ENCODE measurements at regions not wholly inside any gene's neighbourhood (a gene's known extent, or its start where the extent isn't known, plus 50 kb on each side); places are given as distances from the start of the nearest gene placed in this dataset.

DNA sequence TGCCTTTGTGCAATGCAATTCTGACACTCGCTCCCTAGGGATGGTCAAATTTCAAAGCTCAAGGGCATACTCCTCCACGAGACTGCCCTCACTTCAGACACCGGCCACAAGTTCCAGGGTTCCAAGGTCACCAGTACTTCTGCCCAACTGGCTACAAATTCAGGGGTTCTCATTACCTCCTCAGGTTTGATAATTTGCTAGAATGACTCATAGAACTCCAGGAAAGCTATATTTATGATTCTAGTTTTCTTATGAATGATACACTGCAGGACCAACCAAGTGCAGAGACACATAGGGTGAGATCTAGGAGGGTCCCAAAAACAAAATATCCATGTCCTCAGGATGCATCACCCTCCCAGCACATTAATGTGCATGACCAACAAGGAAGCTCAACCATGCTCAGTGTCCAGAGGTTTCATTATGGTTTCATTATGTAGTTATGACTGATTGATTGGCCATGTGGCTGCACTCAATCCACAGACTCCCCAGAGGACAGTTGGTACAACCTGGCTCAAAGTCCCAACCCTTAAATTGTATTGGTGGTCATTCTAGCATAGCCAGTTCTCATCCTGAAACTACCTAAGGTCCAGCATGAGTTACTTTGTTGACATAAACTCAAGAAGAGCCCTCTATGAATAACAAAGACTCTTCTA lies 170.4 kb upstream of the LRRN1 start:
- intact Hi-C loops (cut with DNase I), result no loop called here
- Histone ChIP-seq H3K9me3 (no peaks in the 10 kb centered on the region), H3K4me1 (no peaks in the 10 kb centered on the region), H3K36me3 (no peaks in the 10 kb centered on the region), H3K4me3 (no peak overlapping the region), H3K27ac (no peak overlapping the region), H3K27me3 (no peaks in the 10 kb centered on the region)
- DNase-seq (ENCODE audit: low spot score in 2 of 2), result no peak
- no peak for TF ChIP-seq CTCF (IDR thresholded peaks at IDR 0.05)

- H3K27ac ChIP-seq, result no peak overlapping the region
- H3K4me3 ChIP-seq, result no peak overlapping the region
- H3K4me1 ChIP-seq, result no peaks in the 10 kb centered on the region
- DNase-seq (ENCODE audit: low spot score in 2 of 2), result no peak
- peaks cover 0 to 3% of the 10 kb centered on the region in 2 donors for H3K9me3 ChIP-seq
- no peaks in the 10 kb centered on the region for H3K27me3 ChIP-seq
- no peaks in the 10 kb centered on the region for H3K36me3 ChIP-seq
- intact Hi-C loops (cut with DNase I), result no loop called here
- TF ChIP-seq CTCF (IDR thresholded peaks at IDR 0.05), result no peak
These were observed 172.1 kb upstream of the LRRN1 start for GRCh38 chr3:3627114-3627513.

DNA sequence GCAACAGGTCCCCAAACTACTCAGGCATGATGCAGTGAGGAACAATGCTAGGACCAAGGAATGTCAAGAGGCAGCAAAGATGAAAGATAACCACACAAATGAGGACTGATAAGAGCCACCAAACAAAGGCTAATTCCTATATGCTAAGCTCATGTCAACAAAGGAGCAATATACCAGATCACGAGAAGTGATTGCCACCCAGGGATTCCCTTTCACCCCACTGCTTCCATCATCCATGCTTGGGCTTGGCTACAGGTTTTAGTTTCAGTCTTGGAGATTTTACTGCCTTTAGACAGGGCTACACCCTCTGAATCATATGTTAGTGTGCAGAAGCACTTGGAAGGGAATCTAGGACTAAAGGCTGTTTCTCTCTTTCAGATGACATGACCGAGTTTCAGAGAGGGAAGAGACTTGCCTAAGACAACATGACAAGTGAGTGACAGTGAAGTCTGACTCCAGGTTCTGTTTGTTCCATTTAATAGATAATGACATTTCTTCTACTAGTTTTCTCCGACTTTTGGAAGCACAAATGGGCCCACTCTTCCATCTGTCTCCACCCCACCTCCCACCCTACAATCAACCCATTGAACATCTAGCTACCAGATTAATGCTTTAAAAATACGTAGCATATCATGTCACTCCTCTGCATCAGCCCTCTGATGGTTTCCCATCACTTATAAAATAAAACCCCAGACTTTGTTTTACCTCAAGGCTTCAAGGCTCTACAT lies 173.5 kb upstream of the LRRN1 start:
- intact Hi-C loops (cut with DNase I), result no loop called here
- Histone ChIP-seq H3K36me3 (no peaks in the 10 kb centered on the region), H3K27ac (no peak overlapping the region), H3K9me3 (peaks cover 0 to 3% of the 10 kb centered on the region in 2 donors), H3K27me3 (no peaks in the 10 kb centered on the region), H3K4me3 (no peak overlapping the region), H3K4me1 (no peaks in the 10 kb centered on the region)
- no peak for TF ChIP-seq CTCF (IDR thresholded peaks at IDR 0.05)
- no peak for DNase-seq (ENCODE audit: low spot score in 2 of 2)

DNA sequence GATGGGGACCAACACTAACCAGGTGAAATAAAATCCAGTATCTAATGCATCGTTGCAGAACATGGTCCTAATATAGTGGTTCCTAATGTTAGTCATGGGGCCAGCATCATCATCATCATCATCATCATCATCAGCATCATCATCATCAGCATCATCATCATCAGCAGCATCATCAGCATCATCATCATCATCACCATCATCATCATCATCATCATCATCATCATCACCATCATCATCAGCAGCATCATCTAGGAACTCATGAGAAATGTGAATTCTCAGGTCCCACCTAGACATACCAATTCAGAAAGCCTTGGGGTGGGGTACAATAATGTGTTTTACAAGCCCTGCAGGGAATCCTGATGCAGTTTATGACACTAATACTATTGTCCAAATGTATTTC lies 179.4 kb upstream of the LRRN1 start:
- Histone ChIP-seq H3K4me3 (no peak overlapping the region), H3K9me3 (peaks cover 0 to 3% of the 10 kb centered on the region in 2 donors), H3K4me1 (no peaks in the 10 kb centered on the region), H3K27ac (no peak overlapping the region), H3K36me3 (no peaks in the 10 kb centered on the region), H3K27me3 (no peaks in the 10 kb centered on the region)
- DNase-seq (ENCODE audit: low spot score in 2 of 2), result no peak
- TF ChIP-seq CTCF (IDR thresholded peaks at IDR 0.05), result no peak
- intact Hi-C loops (cut with DNase I), result no loop called here

DNA sequence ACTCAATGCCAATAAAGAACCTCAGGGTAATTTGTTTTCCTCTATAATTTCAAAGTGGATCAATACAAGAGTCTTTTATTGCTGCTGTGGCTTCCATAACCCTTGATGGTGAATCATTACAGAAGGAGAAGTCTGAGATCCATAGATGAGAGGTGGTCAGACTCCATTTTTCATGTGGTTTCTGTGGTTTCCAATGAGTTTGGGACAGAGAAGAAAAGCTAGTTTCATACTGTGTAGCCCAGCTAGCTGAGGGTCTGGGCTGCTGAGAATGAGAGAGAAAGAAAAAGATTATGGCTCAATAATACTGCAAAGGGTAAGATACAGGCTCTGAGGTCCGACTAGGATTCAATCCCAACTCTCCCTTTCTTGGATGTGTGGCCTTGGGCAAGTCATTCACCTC lies 180.6 kb upstream of the LRRN1 start:
- no peaks in the 10 kb centered on the region for H3K36me3 ChIP-seq
- H3K4me3 ChIP-seq, result no peak overlapping the region
- no peaks in the 10 kb centered on the region for H3K4me1 ChIP-seq
- no peak overlapping the region for H3K27ac ChIP-seq
- intact Hi-C loops (cut with DNase I), result no loop called here
- no peak for DNase-seq (ENCODE audit: low spot score in 2 of 2)
- no peaks in the 10 kb centered on the region for H3K27me3 ChIP-seq
- H3K9me3 ChIP-seq, result peaks cover 0 to 3% of the 10 kb centered on the region in 2 donors
- TF ChIP-seq CTCF (IDR thresholded peaks at IDR 0.05), result no peak
